ENCODE measurements at regions not wholly inside any gene's neighbourhood (a gene's known extent, or its start where the extent isn't known, plus 50 kb on each side); places are given as distances from the start of the nearest gene placed in this dataset.

DNA sequence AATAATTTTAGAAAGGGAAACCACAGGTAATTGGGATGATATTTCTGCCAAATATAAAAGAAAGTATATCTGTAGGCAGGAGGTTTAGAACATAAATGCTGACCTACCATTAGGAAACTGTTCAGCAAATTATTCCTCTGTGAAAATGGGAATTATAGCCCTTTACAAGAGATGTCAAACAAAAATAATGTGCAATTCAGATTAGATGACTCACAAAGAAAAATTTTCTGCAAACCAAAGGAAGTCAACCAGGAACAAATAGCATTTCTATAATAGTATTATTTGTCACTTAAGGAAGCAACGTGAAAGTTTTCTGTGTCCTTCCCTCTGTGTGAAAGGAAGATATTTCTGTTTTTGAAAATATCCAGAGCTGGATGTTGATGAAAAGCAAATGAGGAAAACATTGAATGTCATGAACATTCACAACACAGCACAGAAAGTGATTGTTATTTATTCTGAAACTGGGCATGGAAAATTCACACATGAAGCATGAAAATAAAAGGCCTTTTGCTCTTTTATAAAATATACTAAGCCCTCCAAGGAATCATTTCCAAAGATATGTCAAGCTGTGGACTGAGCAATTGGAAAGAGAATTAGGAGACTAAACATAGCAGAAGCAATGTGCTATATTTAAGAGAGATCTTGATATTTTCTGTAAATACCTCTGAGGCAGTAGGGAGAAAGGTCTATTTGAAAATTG, 57.9 kb upstream of the SPHKAP start:
- Mint-ChIP-seq H3K27ac (no peak overlapping the region), H3K9me3 (peaks cover 0 to 13% (median 5%) of the 10 kb centered on the region in 7 donors), H3K36me3 (no peaks in the 10 kb centered on the region), H3K27me3 (ENCODE audit: low read depth in 3 of 3) (peaks cover 0 to 2% (median 1%) of the 10 kb centered on the region in 3 donors), H3K4me3 (no peak overlapping the region), H3K4me1 (no peaks in the 10 kb centered on the region)
- Histone ChIP-seq H3K4me3 (replicated peaks in 1 of 3; ENCODE audit: low read depth in 2 of 3, low read length in 3 of 3) (no peak overlapping the region), H3K36me3 (replicated peaks in 1 of 2; ENCODE audit: control insufficient read depth in 1 of 2, insufficient read depth in 2 of 2, low read length in 2 of 2) (no peaks in the 10 kb centered on the region), H3K27me3 (ENCODE audit: control insufficient read depth in 2 of 2, insufficient read depth in 2 of 2, low read length in 2 of 2) (no peaks in the 10 kb centered on the region), H3K9ac (ENCODE audit: insufficient read depth, low read length, poor library complexity, severe bottlenecking) (no peak overlapping the region), H3K4me2 (replicated peaks; ENCODE audit: extremely low read depth, low read length, poor library complexity, severe bottlenecking) (no peak overlapping the region), H3K79me2 (ENCODE audit: insufficient read depth, low read length) (no peaks in the 10 kb centered on the region), H3K9me3 (replicated peaks in 1 of 2; ENCODE audit: control insufficient read depth in 1 of 2, insufficient read depth in 1 of 2, low read length in 2 of 2) (peaks cover 8% of the 10 kb centered on the region in 2 donors), H4K20me1 (ENCODE audit: insufficient read depth, low read length) (no peaks in the 10 kb centered on the region), H3K4me1 (ENCODE audit: control insufficient read depth in 1 of 2, insufficient read depth in 2 of 2, low read length in 2 of 2) (no peaks in the 10 kb centered on the region), H3K27ac (ENCODE audit: low read depth in 1 of 2, low read length in 2 of 2) (no peak overlapping the region), H2AFZ (ENCODE audit: insufficient read depth, low read depth, low read length, poor library complexity, severe bottlenecking) (no peak overlapping the region)
- intact Hi-C loops (cut with micrococcal nuclease), result no loop called here
- TF ChIP-seq, protein P1, sequence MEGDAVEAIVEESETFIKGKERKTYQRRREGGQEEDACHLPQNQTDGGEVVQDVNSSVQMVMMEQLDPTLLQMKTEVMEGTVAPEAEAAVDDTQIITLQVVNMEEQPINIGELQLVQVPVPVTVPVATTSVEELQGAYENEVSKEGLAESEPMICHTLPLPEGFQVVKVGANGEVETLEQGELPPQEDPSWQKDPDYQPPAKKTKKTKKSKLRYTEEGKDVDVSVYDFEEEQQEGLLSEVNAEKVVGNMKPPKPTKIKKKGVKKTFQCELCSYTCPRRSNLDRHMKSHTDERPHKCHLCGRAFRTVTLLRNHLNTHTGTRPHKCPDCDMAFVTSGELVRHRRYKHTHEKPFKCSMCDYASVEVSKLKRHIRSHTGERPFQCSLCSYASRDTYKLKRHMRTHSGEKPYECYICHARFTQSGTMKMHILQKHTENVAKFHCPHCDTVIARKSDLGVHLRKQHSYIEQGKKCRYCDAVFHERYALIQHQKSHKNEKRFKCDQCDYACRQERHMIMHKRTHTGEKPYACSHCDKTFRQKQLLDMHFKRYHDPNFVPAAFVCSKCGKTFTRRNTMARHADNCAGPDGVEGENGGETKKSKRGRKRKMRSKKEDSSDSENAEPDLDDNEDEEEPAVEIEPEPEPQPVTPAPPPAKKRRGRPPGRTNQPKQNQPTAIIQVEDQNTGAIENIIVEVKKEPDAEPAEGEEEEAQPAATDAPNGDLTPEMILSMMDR (IDR thresholded peaks at IDR 0.05), result no peak
- no CpG with 5 or more reads among the region's 1 CpG for WGBS (ENCODE audit: insufficient coverage)
- DNase-seq, result no peak

Data from CD14-positive monocyte (primary cell).